NB4 (cell line): ENCODE measurements at regions not wholly inside any gene's neighbourhood (a gene's known extent, or its start where the extent isn't known, plus 50 kb on each side); places are given as distances from the start of the nearest gene placed in this dataset.

Source experiments
- MYC ChIP-seq: IDR thresholded peaks from 2 replicates; pipeline ENCODE4 v1.6.1; 2011; ENCODE audit warnings: low read depth, low read length
- POLR2A ChIP-seq: IDR thresholded peaks from 2 replicates; pipeline ENCODE4 v1.6.1; 2011; ENCODE audit warnings: mild to moderate bottlenecking; ENCODE audit not compliant: insufficient read length; ENCODE audit errors: extremely low read depth
- TF ChIP-seq, protein P1 (sequence below): IDR thresholded peaks from one replicate; pipeline ENCODE4 v1.5.1; 2012; ENCODE audit warnings: low read depth, low read length

DNA sequence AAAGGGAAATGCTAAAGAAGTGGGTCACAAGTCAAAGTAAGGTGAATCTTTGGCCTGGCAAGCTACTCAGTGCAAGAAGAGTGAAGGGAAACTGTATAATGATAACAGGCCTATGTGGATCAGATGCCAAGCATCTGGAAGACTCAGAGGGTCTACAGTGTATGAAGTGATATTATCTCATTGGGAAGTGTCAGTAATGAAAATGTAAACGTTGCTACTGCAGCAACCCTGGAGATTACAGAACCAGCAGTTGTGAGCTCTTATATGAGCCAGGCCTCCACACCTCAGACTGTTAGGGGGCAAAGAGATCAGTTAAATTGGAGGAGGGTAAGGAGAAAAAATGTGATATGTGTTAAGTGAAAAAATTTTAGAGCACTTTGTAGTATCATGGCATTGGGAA, 195.4 kb upstream of the DPH6 start:
- TF ChIP-seq, protein P1, sequence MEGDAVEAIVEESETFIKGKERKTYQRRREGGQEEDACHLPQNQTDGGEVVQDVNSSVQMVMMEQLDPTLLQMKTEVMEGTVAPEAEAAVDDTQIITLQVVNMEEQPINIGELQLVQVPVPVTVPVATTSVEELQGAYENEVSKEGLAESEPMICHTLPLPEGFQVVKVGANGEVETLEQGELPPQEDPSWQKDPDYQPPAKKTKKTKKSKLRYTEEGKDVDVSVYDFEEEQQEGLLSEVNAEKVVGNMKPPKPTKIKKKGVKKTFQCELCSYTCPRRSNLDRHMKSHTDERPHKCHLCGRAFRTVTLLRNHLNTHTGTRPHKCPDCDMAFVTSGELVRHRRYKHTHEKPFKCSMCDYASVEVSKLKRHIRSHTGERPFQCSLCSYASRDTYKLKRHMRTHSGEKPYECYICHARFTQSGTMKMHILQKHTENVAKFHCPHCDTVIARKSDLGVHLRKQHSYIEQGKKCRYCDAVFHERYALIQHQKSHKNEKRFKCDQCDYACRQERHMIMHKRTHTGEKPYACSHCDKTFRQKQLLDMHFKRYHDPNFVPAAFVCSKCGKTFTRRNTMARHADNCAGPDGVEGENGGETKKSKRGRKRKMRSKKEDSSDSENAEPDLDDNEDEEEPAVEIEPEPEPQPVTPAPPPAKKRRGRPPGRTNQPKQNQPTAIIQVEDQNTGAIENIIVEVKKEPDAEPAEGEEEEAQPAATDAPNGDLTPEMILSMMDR = no peak
- no peak for TF ChIP-seq MYC
- no peak for TF ChIP-seq POLR2A
